Endothelial cell of umbilical vein (primary cell): ENCODE measurements at regions not wholly inside any gene's neighbourhood (a gene's known extent, or its start where the extent isn't known, plus 50 kb on each side); places are given as distances from the start of the nearest gene placed in this dataset.

Experiments used
- BruUV-seq: library from RNA; stranded (reverse); fragments of 400-500 nt; replicated peaks from 2 replicates; lab custom pipeline; 2021; lab: Mats Ljungman, UMichigan
- CTCF ChIA-PET: fragments of 300-600, 350-600 bp; sonication (Branson Sonifier 250); formaldehyde crosslinking; loops from one replicate; lab custom pipeline; 2021; ENCODE audit warnings: antibody characterized with exemption, inconsistent platforms; lab: Charles Lee
- POLR2A ChIA-PET: fragments of 300-600, 350-600 bp; sonication (Branson Sonifier 250); formaldehyde crosslinking; loops from one replicate; lab custom pipeline; 2021; ENCODE audit warnings: antibody characterized with exemption, inconsistent platforms; lab: Charles Lee
- DNase-seq: peaks from one replicate; pipeline ENCODE4 v3.0.0-alpha.2; 2011; ENCODE audit warnings: low read depth, low spot score
- FAIRE-seq: peaks from 2 replicates; lab custom pipeline; 2011; peaks lifted over from hg19 to GRCh38; lab: Jason Lieb, UNC
- H2AFZ ChIP-seq: 2 replicates; pipeline ENCODE4 v1.6.0; 2012; ENCODE audit warnings: low read depth, low read length, control low read depth, inconsistent platforms
- H3K27ac ChIP-seq: 2 replicates; pipeline ENCODE4 v1.5.1; 2011; ENCODE audit warnings: low read depth, mild to moderate bottlenecking, control low read depth, low read length, moderate library complexity; ENCODE audit not compliant: insufficient read depth
- H3K27me3 ChIP-seq, 2 experiments: 2 replicates each; pipeline versions ENCODE4 v1.6.0 to v1.6.1; 2011; ENCODE audit warnings: low read length in 2 of 2, mixed read lengths in 1 of 2; ENCODE audit not compliant: control insufficient read depth in 2 of 2, insufficient read depth in 2 of 2
- H3K36me3 ChIP-seq, 2 experiments: 2 replicates in 1 of 2; 3 replicates in 1 of 2; pipeline ENCODE4 v1.5.1; 2011; ENCODE audit warnings: low read length in 2 of 2, mild to moderate bottlenecking in 1 of 2, moderate library complexity in 1 of 2; ENCODE audit not compliant: control insufficient read depth in 2 of 2, insufficient read depth in 2 of 2; ENCODE audit errors: extremely low read depth in 1 of 2
- H3K4me1 ChIP-seq: 3 replicates; pipeline ENCODE4 v1.5.1; 2011; ENCODE audit warnings: mild to moderate bottlenecking, low read length; ENCODE audit not compliant: control insufficient read depth, insufficient read depth; ENCODE audit errors: extremely low read depth
- H3K4me2 ChIP-seq: 2 replicates; pipeline ENCODE4 v1.6.1; 2011; ENCODE audit warnings: low read length, control low read depth, mixed read lengths; ENCODE audit not compliant: insufficient read depth
- H3K4me3 ChIP-seq, 3 experiments: fragments of 200-600 bp in 1 of 3; sonication (generic), shearing (Covaris generic) in 1 of 3; replicated peaks in 1 of 3; 2 replicates each; pipeline ENCODE4 v1.5.1; 2011 to 2016; ENCODE audit warnings: control low read depth in 3 of 3, low read length in 3 of 3, mild to moderate bottlenecking in 2 of 3, inconsistent platforms in 1 of 3, low read depth in 1 of 3, moderate library complexity in 1 of 3; ENCODE audit not compliant: insufficient read depth in 1 of 3
- H3K79me2 ChIP-seq: 2 replicates; pipeline ENCODE4 v1.6.0; 2012; ENCODE audit warnings: low read length, inconsistent platforms; ENCODE audit not compliant: control insufficient read depth, insufficient read depth
- H3K9ac ChIP-seq: replicated peaks from 2 replicates; pipeline ENCODE3; 2011; ENCODE audit warnings: low read length, control low read depth; ENCODE audit not compliant: insufficient read depth; ENCODE audit errors: extremely low read depth
- H3K9me1 ChIP-seq: replicated peaks from 3 replicates; pipeline ENCODE4 v1.6.0; 2011; ENCODE audit warnings: mild to moderate bottlenecking, low read length; ENCODE audit not compliant: control insufficient read depth, insufficient read depth; ENCODE audit errors: extremely low read depth
- H3K9me3 ChIP-seq: replicated peaks from 2 replicates; pipeline ENCODE4 v1.5.1; 2012; ENCODE audit warnings: low read length, inconsistent platforms; ENCODE audit not compliant: control insufficient read depth, insufficient read depth
- H4K20me1 ChIP-seq: replicated peaks from 2 replicates; pipeline ENCODE3; 2011; ENCODE audit warnings: mild to moderate bottlenecking, low read length; ENCODE audit not compliant: control insufficient read depth, insufficient read depth; ENCODE audit errors: extremely low read depth
- EZH2 ChIP-seq: IDR thresholded peaks from 2 replicates; pipeline ENCODE4 v1.6.1; 2012; ENCODE audit warnings: borderline replicate concordance, low read depth, mild to moderate bottlenecking, moderate library complexity, low read length, inconsistent platforms; ENCODE audit not compliant: severe bottlenecking
- FOS ChIP-seq: IDR thresholded peaks from 2 replicates; pipeline ENCODE4 v1.6.1; 2011; ENCODE audit warnings: mild to moderate bottlenecking, low read length, moderate library complexity, borderline replicate concordance; ENCODE audit not compliant: insufficient read depth
- GATA2 ChIP-seq: IDR thresholded peaks from 2 replicates; pipeline ENCODE4 v1.7.0; 2011; ENCODE audit warnings: low read depth, mild to moderate bottlenecking, moderate library complexity, mixed read lengths, low read length; ENCODE audit not compliant: insufficient read length, insufficient read depth
- JUN ChIP-seq: IDR thresholded peaks from 2 replicates; pipeline ENCODE4 v1.6.1; 2011; ENCODE audit warnings: borderline replicate concordance, low read depth; ENCODE audit not compliant: insufficient read length, insufficient read depth
- MYC ChIP-seq: IDR thresholded peaks from one replicate; pipeline ENCODE4 v1.6.1; 2011; ENCODE audit warnings: mild to moderate bottlenecking, low read depth, low read length
- POLR2A ChIP-seq: IDR thresholded peaks from 2 replicates; pipeline ENCODE4 v1.6.1; 2012; ENCODE audit warnings: low read depth, mild to moderate bottlenecking, control low read depth, low read length
- POLR2AphosphoS5 ChIP-seq: IDR thresholded peaks from 2 replicates; pipeline ENCODE4 v1.6.1; 2012; ENCODE audit warnings: low read depth, mild to moderate bottlenecking, control low read depth, low read length, moderate library complexity; ENCODE audit not compliant: insufficient read depth
- dilution Hi-C: fragments of 300-500 bp; cut with MboI; formaldehyde crosslinking; loops from one replicate; pipeline ENCODE4 v1.15.0; 2019; ENCODE audit warnings: low sequenced_read_pairs; ENCODE audit not compliant: extremely low pct_ligation_motif_present
- intact Hi-C: fragments of 100-400 bp; cut with micrococcal nuclease; formaldehyde crosslinking; loops from one replicate; pipeline ENCODE4 v1.10.0; 2022
- TF ChIP-seq, protein P1 (sequence below), 2 donors: IDR thresholded peaks; 1 replicate in 1 of 2; 2 replicates in 1 of 2; pipeline ENCODE4 v1.5.1; 2011; ENCODE audit warnings: low read length in 2 of 2, mild to moderate bottlenecking in 2 of 2, moderate library complexity in 2 of 2, control low read depth in 1 of 2, inconsistent platforms in 1 of 2, low read depth in 1 of 2; ENCODE audit not compliant: insufficient read depth in 1 of 2; ENCODE audit errors: extremely low read depth in 1 of 2
- TF ChIP-seq, protein P2 (sequence below): IDR thresholded peaks from 2 replicates; pipeline ENCODE4 v1.6.1; 2011; ENCODE audit not compliant: insufficient read depth, insufficient read length

DNA sequence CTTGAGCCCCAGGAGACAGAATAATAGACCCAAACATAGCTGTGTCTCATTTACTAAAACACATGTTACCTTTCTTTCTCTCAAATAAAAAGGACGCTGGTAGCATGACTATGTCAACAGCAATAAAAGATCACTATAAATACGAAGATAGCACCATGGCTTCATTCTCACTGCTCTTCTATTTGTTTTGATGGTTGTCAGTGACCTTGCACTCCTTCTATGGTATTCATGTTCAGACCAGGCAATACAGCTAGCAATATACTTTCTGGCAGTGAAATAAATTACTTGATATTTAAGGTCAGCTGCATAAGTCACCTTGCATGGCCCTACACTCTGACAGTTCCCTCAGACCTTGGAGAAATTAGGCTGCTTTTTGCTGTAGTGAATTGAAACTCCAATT, 263.2 kb upstream of the CDH7 start:
- no peak for TF ChIP-seq FOS
- no peak for TF ChIP-seq JUN
- no peak for TF ChIP-seq GATA2
- TF ChIP-seq, protein P1, sequence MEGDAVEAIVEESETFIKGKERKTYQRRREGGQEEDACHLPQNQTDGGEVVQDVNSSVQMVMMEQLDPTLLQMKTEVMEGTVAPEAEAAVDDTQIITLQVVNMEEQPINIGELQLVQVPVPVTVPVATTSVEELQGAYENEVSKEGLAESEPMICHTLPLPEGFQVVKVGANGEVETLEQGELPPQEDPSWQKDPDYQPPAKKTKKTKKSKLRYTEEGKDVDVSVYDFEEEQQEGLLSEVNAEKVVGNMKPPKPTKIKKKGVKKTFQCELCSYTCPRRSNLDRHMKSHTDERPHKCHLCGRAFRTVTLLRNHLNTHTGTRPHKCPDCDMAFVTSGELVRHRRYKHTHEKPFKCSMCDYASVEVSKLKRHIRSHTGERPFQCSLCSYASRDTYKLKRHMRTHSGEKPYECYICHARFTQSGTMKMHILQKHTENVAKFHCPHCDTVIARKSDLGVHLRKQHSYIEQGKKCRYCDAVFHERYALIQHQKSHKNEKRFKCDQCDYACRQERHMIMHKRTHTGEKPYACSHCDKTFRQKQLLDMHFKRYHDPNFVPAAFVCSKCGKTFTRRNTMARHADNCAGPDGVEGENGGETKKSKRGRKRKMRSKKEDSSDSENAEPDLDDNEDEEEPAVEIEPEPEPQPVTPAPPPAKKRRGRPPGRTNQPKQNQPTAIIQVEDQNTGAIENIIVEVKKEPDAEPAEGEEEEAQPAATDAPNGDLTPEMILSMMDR (IDR thresholded peaks at IDR 0.05; ENCODE audit: extremely low read depth in 1 of 2, insufficient read depth in 1 of 2, low read depth in 1 of 2, low read length in 2 of 2): no peak
- no peak for TF ChIP-seq POLR2A
- POLR2A ChIA-PET: no interaction called here
- H4K20me1 ChIP-seq: no peaks in the 10 kb centered on the region

DNA sequence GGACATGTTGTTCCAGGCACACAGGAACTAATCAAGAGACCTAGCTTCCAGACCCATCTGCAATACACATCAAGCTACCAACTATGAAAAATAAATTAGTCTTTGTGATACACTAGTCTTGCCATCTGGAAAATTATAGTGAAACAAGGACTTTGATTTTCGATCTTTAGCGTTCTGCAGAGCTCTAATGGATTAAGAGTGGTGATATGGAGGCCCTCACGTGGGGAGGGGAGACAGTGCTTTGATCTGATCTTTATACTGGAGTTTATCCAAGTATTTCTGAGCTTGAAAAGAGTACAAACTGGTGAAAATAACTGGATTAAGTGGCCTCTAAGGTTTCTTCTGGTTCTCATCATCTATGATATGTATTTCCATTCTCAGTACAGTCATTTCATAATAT, 273.4 kb upstream of the CDH7 start:
- Histone ChIP-seq H3K79me2 (no peaks in the 10 kb centered on the region), H3K27me3 (no peaks in the 10 kb centered on the region), H3K9ac (no peak overlapping the region), H3K4me2 (no peak overlapping the region), H3K27ac (no peak overlapping the region), H3K9me3 (no peaks in the 10 kb centered on the region), H3K4me1 (no peaks in the 10 kb centered on the region), H4K20me1 (no peaks in the 10 kb centered on the region), H3K36me3 (no peaks in the 10 kb centered on the region), H3K4me3 (no peak overlapping the region), H3K9me1 (no peaks in the 10 kb centered on the region), H2AFZ (no peak overlapping the region)
- FAIRE-seq (no peak), DNase-seq (no peak)
- dilution Hi-C loops: no loop called here
- ChIA-PET POLR2A (no interaction called here), CTCF (interaction anchor here (1.2 kb wide), 1 partner anchor 8 kb away, joined by 3 read pairs; no protein-coding TSS in a partner anchor)
- intact Hi-C loops: no loop called here
- no TSS peak for BruUV-seq
- TF ChIP-seq MYC (no peak), GATA2 (no peak), POLR2A (no peak), POLR2AphosphoS5 (no peak), JUN (no peak), EZH2 (no peak), FOS (no peak)
- TF ChIP-seq, protein P1 (IDR thresholded peaks at IDR 0.05; ENCODE audit: extremely low read depth in 1 of 2, insufficient read depth in 1 of 2, low read depth in 1 of 2, low read length in 2 of 2): no peak
- TF ChIP-seq, protein P2, sequence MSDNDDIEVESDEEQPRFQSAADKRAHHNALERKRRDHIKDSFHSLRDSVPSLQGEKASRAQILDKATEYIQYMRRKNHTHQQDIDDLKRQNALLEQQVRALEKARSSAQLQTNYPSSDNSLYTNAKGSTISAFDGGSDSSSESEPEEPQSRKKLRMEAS: no peak

More for the DNA sequence above, 263.2 kb upstream of the CDH7 start:
- H2AFZ ChIP-seq: no peak overlapping the region
- intact Hi-C loops: no loop called here
- no peaks in the 10 kb centered on the region for H3K27me3 ChIP-seq
- no peaks in the 10 kb centered on the region for H3K36me3 ChIP-seq
- no peaks in the 10 kb centered on the region for H3K9me3 ChIP-seq
- no peak overlapping the region for H3K9ac ChIP-seq
- dilution Hi-C loops: no loop called here
- no peaks in the 10 kb centered on the region for H3K9me1 ChIP-seq
- no peak overlapping the region for H3K27ac ChIP-seq
- no TSS peak for BruUV-seq
- H3K4me3 ChIP-seq: no peak overlapping the region
- H3K4me1 ChIP-seq: no peaks in the 10 kb centered on the region
- DNase-seq: no peak
- H3K79me2 ChIP-seq: no peaks in the 10 kb centered on the region
- CTCF ChIA-PET: no interaction called here
- no peak for FAIRE-seq
- H3K4me2 ChIP-seq: no peak overlapping the region
